ENCODE measurements at regions not wholly inside any gene's neighbourhood (a gene's known extent, or its start where the extent isn't known, plus 50 kb on each side); places are given as distances from the start of the nearest gene placed in this dataset.
A peak's percentile ranks its signal among the peaks of the same experiment; 100 is the strongest.

DNA sequence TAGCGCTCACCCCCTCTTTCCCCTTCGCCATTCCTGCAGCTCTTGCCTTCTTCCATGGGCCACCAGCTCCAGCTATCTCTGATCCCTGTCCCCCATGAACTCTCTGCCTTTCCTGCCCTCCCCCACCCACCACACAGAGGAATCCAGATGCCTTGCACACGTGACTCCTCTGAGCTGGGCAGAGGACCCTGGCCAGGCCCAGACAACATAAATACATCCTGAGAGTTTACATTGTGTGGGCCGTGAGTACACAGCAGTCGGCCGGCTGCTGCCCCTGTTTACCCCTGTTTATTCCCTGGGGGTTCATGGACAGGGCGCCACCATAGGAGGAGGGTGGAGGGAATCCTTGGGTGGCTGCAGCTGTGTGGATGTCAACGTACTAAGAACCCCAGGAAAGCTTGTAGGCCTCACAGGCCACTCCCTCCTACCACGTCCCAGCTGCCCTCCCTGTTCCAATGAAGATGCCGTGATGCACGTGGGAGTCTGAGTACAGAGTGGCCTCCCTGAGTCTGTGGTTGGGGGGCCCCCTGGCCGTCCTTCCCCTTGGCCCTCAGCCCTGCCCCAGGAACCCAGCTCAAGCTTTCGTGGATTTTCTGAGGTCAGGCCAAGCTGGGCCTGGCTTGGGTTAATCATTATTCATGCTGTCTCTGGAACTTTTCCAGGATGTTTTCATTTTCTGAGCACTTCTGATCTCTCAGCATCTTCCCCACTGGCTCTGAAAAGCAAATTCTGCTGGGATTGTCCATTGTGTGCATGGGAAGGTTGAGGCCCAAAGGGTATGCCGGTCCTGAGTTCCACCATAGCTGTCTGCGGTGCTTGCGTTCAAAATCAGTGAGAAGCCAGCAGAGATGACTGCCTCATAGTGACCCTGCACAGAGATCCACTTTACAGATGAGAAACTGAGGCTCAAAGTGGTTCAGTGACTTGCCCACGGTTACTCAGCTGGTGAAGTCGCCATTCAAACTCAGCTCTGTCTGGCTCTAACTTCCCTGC, 136.3 kb downstream of the MRPL14 start (continued):
- no peak; the same call in 1 of the 2 replicates for TF ChIP-seq GATAD1 (CRISPR knock-in tag; IDR thresholded peaks at IDR 0.05)
- peak; percentile 70; the same call in 1 of the 2 replicates for TF ChIP-seq FOXC1 (CRISPR knock-in tag; IDR thresholded peaks at IDR 0.05; ENCODE audit: borderline replicate concordance)
- no peak for TF ChIP-seq CCAR2 (optimal IDR thresholded peaks at IDR 0.05; ENCODE audit: low read depth, low read length)
- TF ChIP-seq, protein P1, sequence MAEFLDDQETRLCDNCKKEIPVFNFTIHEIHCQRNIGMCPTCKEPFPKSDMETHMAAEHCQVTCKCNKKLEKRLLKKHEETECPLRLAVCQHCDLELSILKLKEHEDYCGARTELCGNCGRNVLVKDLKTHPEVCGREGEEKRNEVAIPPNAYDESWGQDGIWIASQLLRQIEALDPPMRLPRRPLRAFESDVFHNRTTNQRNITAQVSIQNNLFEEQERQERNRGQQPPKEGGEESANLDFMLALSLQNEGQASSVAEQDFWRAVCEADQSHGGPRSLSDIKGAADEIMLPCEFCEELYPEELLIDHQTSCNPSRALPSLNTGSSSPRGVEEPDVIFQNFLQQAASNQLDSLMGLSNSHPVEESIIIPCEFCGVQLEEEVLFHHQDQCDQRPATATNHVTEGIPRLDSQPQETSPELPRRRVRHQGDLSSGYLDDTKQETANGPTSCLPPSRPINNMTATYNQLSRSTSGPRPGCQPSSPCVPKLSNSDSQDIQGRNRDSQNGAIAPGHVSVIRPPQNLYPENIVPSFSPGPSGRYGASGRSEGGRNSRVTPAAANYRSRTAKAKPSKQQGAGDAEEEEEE (CRISPR knock-in tag; IDR thresholded peaks at IDR 0.05; ENCODE audit: borderline replicate concordance) = peak; percentile 16; the same call in 1 of the 2 replicates
- TF ChIP-seq, protein P2, sequence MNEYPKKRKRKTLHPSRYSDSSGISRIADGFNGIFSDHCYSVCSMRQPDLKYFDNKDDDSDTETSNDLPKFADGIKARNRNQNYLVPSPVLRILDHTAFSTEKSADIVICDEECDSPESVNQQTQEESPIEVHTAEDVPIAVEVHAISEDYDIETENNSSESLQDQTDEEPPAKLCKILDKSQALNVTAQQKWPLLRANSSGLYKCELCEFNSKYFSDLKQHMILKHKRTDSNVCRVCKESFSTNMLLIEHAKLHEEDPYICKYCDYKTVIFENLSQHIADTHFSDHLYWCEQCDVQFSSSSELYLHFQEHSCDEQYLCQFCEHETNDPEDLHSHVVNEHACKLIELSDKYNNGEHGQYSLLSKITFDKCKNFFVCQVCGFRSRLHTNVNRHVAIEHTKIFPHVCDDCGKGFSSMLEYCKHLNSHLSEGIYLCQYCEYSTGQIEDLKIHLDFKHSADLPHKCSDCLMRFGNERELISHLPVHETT (CRISPR knock-in tag; conservative IDR thresholded peaks at IDR 0.05) = no peak; the same call in 1 of the 2 replicates
- TF ChIP-seq HMG20A (CRISPR knock-in tag; IDR thresholded peaks at IDR 0.05; ENCODE audit: borderline replicate concordance) = peak; percentile 79; the same call in 1 of the 2 replicates
- no peak for TF ChIP-seq ZNF839 (CRISPR knock-in tag; IDR thresholded peaks at IDR 0.05; ENCODE audit: borderline replicate concordance)
- peak; percentile 89; the same call in 1 of the 2 replicates for TF ChIP-seq MEIS1 (CRISPR knock-in tag; IDR thresholded peaks at IDR 0.05; ENCODE audit: borderline replicate concordance)
- no peak for TF ChIP-seq ZNF549 (CRISPR knock-in tag; IDR thresholded peaks at IDR 0.05)
- TF ChIP-seq SETDB1 (CRISPR knock-in tag; IDR thresholded peaks at IDR 0.05; ENCODE audit: borderline replicate concordance) = no peak
- TF ChIP-seq, protein P3, sequence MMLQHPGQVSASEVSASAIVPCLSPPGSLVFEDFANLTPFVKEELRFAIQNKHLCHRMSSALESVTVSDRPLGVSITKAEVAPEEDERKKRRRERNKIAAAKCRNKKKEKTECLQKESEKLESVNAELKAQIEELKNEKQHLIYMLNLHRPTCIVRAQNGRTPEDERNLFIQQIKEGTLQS (CRISPR knock-in tag; IDR thresholded peaks at IDR 0.05) = no peak
- no peak for TF ChIP-seq ZNF776 (CRISPR knock-in tag; IDR thresholded peaks at IDR 0.05)
- no peak; a peak in 1 of 4 replicates for TF ChIP-seq MAFK (conservative IDR thresholded peaks at IDR 0.05 in 1 of 2, IDR thresholded peaks at IDR 0.05 in 1 of 2; ENCODE audit: low read length in 2 of 2)
- TF ChIP-seq FLYWCH1 (CRISPR knock-in tag; IDR thresholded peaks at IDR 0.05) = peak; percentile 82; the same call in 1 of the 2 replicates
- TF ChIP-seq HOXA7 (CRISPR knock-in tag; IDR thresholded peaks at IDR 0.05) = no peak
- peak; percentile 50 for TF ChIP-seq ZEB1 (IDR thresholded peaks at IDR 0.05; ENCODE audit: insufficient replicate concordance, low read depth)
- no peak for TF ChIP-seq SNRNP70 (IDR thresholded peaks at IDR 0.05; ENCODE audit: low read depth, low read length)
- 0 out of 2 replicates have a peak, but pooled peaks have one; percentile 73 for TF ChIP-seq RNF2 (conservative IDR thresholded peaks at IDR 0.05; ENCODE audit: low read depth)
- peak; percentile 98 for TF ChIP-seq SALL2 (CRISPR knock-in tag; IDR thresholded peaks at IDR 0.05)
- TF ChIP-seq TCF7L2 (IDR thresholded peaks at IDR 0.05; ENCODE audit: low read depth, low read length) = no peak
- TF ChIP-seq HOXD1 (CRISPR knock-in tag; IDR thresholded peaks at IDR 0.05) = peak; percentile 91
- TF ChIP-seq KLF9 (CRISPR knock-in tag; IDR thresholded peaks at IDR 0.05; ENCODE audit: low read depth) = no peak; the same call in 1 of the 2 replicates
